Aorta (tissue), 5 donors: ENCODE measurements at regions not wholly inside any gene's neighbourhood (a gene's known extent, or its start where the extent isn't known, plus 50 kb on each side); places are given as distances from the start of the nearest gene placed in this dataset.

ENCODE experiments used
- ATAC-seq: fragments of 200-7000 bp; cut with Tn5 transposase; one replicate; pipeline ENCODE4 v1.9.1; 2022; ENCODE audit warnings: moderate library complexity; ENCODE audit not compliant: low FRiP score
- DNase-seq, 2 donors: peaks; one replicate each; pipeline ENCODE4 v3.0.0-alpha.2; 2020
- H3K27ac ChIP-seq, 2 donors: one replicate each; pipeline ENCODE4 v1.5.1; 2013; ENCODE audit warnings: low read length in 2 of 2, mild to moderate bottlenecking in 2 of 2, moderate library complexity in 2 of 2, control low read depth in 1 of 2, inconsistent platforms in 1 of 2, low read depth in 1 of 2
- H3K27me3 ChIP-seq, 2 donors: one replicate each; pipeline ENCODE4 v1.6.1; 2013; ENCODE audit warnings: control low read depth in 1 of 2, low read length in 1 of 2, mild to moderate bottlenecking in 1 of 2, moderate library complexity in 1 of 2; ENCODE audit not compliant: insufficient read depth in 2 of 2, control insufficient read depth in 1 of 2
- H3K36me3 ChIP-seq, 2 donors: one replicate each; pipeline ENCODE4 v1.6.1; 2013; ENCODE audit warnings: control low read depth in 1 of 2, low read length in 1 of 2, mild to moderate bottlenecking in 1 of 2; ENCODE audit not compliant: insufficient read depth in 2 of 2, control insufficient read depth in 1 of 2
- H3K4me1 ChIP-seq, 2 donors: one replicate each; pipeline ENCODE4 v1.6.1; 2013; ENCODE audit warnings: low read length in 2 of 2, control low read depth in 1 of 2, mild to moderate bottlenecking in 1 of 2, moderate library complexity in 1 of 2; ENCODE audit not compliant: insufficient read depth in 2 of 2, control insufficient read depth in 1 of 2
- H3K4me3 ChIP-seq, 2 donors: one replicate each; pipeline ENCODE4 v1.5.1; 2013; ENCODE audit warnings: low read length in 2 of 2, control low read depth in 1 of 2, mild to moderate bottlenecking in 1 of 2
- H3K9me3 ChIP-seq: one replicate; pipeline ENCODE4 v1.6.1; 2013; ENCODE audit warnings: mild to moderate bottlenecking, low read length; ENCODE audit not compliant: control insufficient read depth
- WGBS, 2 donors: extraction: QIAGEN DNeasy Blood & Tissue Kit; methylation state at CpG; one replicate each; pipeline ENCODE4 v1.1.7; 2013; 5-methylcytosine and 5-hydroxymethylcytosine counted together
- intact Hi-C, 2 donors: fragments of 100-400 bp; cut with DNase I; formaldehyde crosslinking; loops; one replicate each; pipeline versions ENCODE4 v1.14.2 to v1.15.0; 2022
- donor health status: healthy with polysubstance abuse.
- donor health status: Bipolar disorder and iron deficiency.
- donor health status: DM: no; HTN: no; CAD: no.
- donor health status: DM: no; HTN: no; CAD: no.
- donor health status: DM: yes; HTN: yes; CAD: no.

DNA sequence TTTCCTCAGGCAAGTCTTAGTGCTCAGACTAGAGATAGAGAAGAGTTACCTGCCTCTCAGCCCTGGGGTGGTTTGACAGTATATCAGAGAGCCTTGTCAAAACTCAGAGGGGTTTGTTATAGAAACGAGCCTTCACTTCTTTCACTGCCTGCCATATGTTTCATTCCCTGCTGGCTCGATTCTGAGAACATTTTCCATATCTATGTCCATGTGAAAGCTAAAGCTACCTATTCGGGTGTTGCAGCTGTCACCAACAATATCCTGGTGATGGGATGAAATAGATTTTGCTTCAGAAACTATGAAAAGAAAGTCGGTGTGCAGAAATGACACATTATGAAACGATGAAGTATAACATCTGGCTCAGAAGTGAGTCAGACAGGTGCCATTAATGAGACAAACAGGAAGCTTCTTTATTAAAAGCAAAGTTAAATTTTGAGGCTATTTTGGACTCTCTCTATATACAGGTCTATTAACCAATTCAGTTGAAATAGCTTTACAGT is 56.1 kb upstream of the TANK start:
- H3K36me3 ChIP-seq = no peaks in the 10 kb centered on the region
- no peaks in the 10 kb centered on the region for H3K4me1 ChIP-seq
- H3K27ac ChIP-seq = no peak overlapping the region
- no peaks in the 10 kb centered on the region for H3K9me3 ChIP-seq
- no peaks in the 10 kb centered on the region for H3K27me3 ChIP-seq
- WGBS, 2 donors = 72 to 77% methylated on average over 5 of the region's 5 CpGs
- DNase-seq = no peak
- no peak for ATAC-seq
- intact Hi-C loops = no loop called here
- no peak overlapping the region for H3K4me3 ChIP-seq

DNA sequence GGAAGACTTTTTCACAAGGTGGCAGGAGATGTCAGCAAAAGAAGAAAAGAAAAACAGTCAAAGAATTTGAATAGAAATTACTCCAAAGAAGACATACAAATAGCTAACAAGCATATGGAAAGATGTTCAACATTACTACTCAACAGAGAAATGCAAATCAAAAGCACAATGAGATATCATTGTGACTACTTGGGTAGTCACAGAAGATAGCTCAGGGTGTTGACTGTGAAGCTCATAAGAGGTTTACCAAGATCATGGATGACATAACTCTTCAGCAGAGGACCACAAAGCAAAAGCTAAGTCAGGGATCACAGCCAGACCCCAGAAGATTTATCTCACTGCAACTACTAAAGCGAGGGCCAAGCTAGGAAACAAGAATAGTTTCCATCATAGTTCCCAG is 53.0 kb upstream of the TANK start:
- Histone ChIP-seq H3K36me3 (no peaks in the 10 kb centered on the region), H3K4me1 (no peaks in the 10 kb centered on the region), H3K27ac (no peak overlapping the region), H3K9me3 (no peaks in the 10 kb centered on the region), H3K27me3 (no peaks in the 10 kb centered on the region), H3K4me3 (no peak overlapping the region)
- WGBS, 2 donors = 94 to 97% methylated on average over 1 of the region's 1 CpG
- intact Hi-C loops = no loop called here
- no peak for ATAC-seq
- no peak for DNase-seq
